Transverse colon (tissue), 4 donors: ENCODE measurements at regions not wholly inside any gene's neighbourhood (a gene's known extent, or its start where the extent isn't known, plus 50 kb on each side); places are given as distances from the start of the nearest gene placed in this dataset.
A peak's percentile ranks its signal among the peaks of the same experiment; 100 is the strongest.

Experiments
- DNase-seq: peaks from one replicate; pipeline ENCODE4 v3.0.0-alpha.2; 2019
- H3K27ac ChIP-seq, 4 donors: fragments of 200-600 bp; sonication (generic); 2 replicates each; pipeline ENCODE4 v1.5.1; 2016 to 2018; ENCODE audit warnings: inconsistent platforms in 4 of 4
- H3K27me3 ChIP-seq: fragments of 200-600 bp; sonication (generic); 2 replicates; pipeline ENCODE4 v1.5.1; 2017; ENCODE audit warnings: inconsistent platforms
- H3K36me3 ChIP-seq, 4 donors: fragments of 200-600 bp; sonication (generic); 2 replicates each; pipeline ENCODE4 v1.5.1; 2017 to 2019; ENCODE audit warnings: inconsistent platforms in 4 of 4
- H3K4me1 ChIP-seq, 4 donors: fragments of 200-600 bp; sonication (generic); 2 replicates each; pipeline ENCODE4 v1.5.1; 2017 to 2020; ENCODE audit warnings: inconsistent platforms in 4 of 4
- H3K4me3 ChIP-seq, 4 donors: fragments of 200-600 bp; sonication (generic); 1 replicate in 1 of 4; 2 replicates in 3 of 4; pipeline versions ENCODE4 v1.5.1 to v1.6.1; 2017 to 2019; ENCODE audit warnings: inconsistent platforms in 4 of 4
- H3K9me3 ChIP-seq, 2 donors: fragments of 200-600 bp; sonication (generic); 2 replicates each; pipeline ENCODE4 v1.5.1; 2017 to 2019; ENCODE audit warnings: inconsistent platforms in 2 of 2
- EP300 ChIP-seq: sonication (generic); formaldehyde crosslinking; IDR thresholded peaks from one replicate; pipeline ENCODE4 v1.6.1; 2017; ENCODE audit warnings: antibody characterized with exemption, low read depth
- POLR2A ChIP-seq: fragments of 450-650 bp; IDR thresholded peaks from one replicate; pipeline ENCODE4 v1.6.1; 2016; ENCODE audit warnings: antibody characterized with exemption, mild to moderate bottlenecking, moderate library complexity
- POLR2AphosphoS5 ChIP-seq, 3 donors: sonication (generic); formaldehyde crosslinking; IDR thresholded peaks; one replicate each; pipeline ENCODE4 v1.6.1; 2016; ENCODE audit warnings: antibody characterized with exemption in 3 of 3
- WGBS, 2 donors: methylation state at CpG; one replicate each; pipeline ENCODE4 v1.1.5; 2018; ENCODE audit warnings: low coverage in 1 of 2; 5-methylcytosine and 5-hydroxymethylcytosine counted together
- in situ Hi-C, 4 donors: fragments of 200-750 bp; cut with MboI; loops; one replicate each; pipeline versions ENCODE4 v1.15.0 to v1.15.1; 2017; ENCODE audit warnings: low sequenced_read_pairs in 3 of 4, low pct_ligation_motif_present in 1 of 4, low pct_unique_long_range_greater_than_20kb in 1 of 4
- intact Hi-C: fragments of 100-400 bp; cut with DNase I; formaldehyde crosslinking; loops from one replicate; pipeline ENCODE4 v1.15.1; 2023; ENCODE audit warnings: low total_unique reads
- TF ChIP-seq, protein P1 (sequence below), 5 experiments: fragments of 200-600 bp in 3 of 5; fragments of 450-650 bp in 2 of 5; sonication (generic) in 3 of 5; IDR thresholded peaks; 1 replicate in 2 of 5; 2 replicates in 3 of 5; pipeline ENCODE4 v1.5.1; 2016 to 2017; ENCODE audit warnings: antibody characterized with exemption in 5 of 5, inconsistent platforms in 3 of 5, mild to moderate bottlenecking in 2 of 5, moderate library complexity in 1 of 5

DNA sequence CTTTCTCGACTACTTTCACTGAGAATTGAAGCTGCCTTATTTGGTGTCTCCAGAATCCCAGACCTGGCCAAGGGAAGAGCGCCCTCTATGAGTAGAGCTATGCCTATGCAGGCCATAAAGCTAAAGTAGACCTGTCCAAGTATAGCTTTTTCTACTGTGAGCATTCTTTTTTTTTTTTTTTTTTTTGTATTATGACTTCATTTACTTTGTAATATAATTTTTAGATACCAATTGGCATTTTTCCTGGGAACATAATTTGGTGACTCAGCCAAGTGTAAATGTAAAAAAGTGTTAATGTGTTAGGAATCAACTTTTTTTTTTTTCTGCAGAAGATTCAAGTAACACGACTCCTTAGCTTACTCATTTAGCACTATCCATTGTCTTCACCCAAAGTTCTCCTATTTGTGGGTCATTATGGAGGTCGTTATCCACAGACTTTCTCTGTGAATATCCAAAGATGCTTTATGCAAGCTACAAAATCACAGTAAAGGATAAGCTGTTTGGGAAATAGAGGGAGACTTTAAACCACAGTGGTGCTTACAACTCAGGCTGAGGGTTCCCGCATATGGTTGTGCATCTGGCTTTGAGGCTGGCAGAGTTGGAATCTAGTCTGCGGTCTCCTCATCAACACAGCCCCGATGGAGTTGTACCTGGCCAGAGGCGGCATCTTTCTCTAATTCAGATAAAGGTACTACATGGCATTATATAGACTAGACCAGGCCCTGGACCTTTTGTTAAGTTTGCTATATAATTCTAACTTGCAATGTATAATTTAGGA is 1040.2 kb upstream of the SORCS1 start:
- no peaks in the 10 kb centered on the region for H3K27me3 ChIP-seq
- WGBS, 2 donors, result 48 to 59% methylated on average over 4 to 8 of the region's 8 CpGs
- H3K4me3 ChIP-seq, result no peak overlapping the region
- no peaks in the 10 kb centered on the region for H3K4me1 ChIP-seq
- H3K9me3 ChIP-seq, result no peaks in the 10 kb centered on the region
- DNase-seq, result peak; percentile 11
- no peak for TF ChIP-seq POLR2A
- TF ChIP-seq, protein P1, sequence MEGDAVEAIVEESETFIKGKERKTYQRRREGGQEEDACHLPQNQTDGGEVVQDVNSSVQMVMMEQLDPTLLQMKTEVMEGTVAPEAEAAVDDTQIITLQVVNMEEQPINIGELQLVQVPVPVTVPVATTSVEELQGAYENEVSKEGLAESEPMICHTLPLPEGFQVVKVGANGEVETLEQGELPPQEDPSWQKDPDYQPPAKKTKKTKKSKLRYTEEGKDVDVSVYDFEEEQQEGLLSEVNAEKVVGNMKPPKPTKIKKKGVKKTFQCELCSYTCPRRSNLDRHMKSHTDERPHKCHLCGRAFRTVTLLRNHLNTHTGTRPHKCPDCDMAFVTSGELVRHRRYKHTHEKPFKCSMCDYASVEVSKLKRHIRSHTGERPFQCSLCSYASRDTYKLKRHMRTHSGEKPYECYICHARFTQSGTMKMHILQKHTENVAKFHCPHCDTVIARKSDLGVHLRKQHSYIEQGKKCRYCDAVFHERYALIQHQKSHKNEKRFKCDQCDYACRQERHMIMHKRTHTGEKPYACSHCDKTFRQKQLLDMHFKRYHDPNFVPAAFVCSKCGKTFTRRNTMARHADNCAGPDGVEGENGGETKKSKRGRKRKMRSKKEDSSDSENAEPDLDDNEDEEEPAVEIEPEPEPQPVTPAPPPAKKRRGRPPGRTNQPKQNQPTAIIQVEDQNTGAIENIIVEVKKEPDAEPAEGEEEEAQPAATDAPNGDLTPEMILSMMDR (IDR thresholded peaks at IDR 0.05), result peak; percentile 52 to 66 (median 64)
- no peak for TF ChIP-seq EP300
- no peak for TF ChIP-seq POLR2AphosphoS5 (IDR thresholded peaks at IDR 0.05)
- intact Hi-C loops, result no loop called here
- no peak overlapping the region for H3K27ac ChIP-seq
- in situ Hi-C loops, result no loop called here
- no peaks in the 10 kb centered on the region for H3K36me3 ChIP-seq

DNA sequence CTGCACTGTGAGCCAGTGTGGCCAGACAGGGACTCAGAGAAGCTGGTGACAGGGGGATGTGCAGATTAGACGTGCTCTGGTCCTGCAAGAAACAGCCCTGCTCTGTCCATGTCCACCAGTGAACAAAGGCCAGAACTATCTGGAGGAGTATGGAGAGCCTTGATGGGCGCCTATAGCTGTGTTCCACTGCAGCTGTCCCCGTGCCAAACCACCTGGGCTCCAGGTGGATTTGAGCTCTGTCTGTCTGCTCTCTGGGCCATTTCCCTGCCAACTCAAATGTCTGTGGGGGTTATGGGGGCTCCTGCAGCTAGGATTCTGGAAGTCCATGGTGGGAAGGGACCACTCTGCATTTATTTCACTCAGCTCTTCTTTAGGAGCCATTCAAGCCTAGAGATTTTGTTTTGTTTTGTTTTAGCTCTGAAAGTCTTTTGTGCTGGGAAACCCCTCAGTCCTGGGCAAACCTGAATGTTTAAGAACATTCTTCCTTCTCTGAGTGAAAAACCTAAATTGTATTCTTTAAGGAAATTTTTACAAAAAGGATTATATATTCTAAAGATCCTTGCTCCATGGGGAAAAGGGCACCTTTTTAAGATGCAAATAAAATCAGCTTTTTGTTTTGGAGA is 1039.5 kb upstream of the SORCS1 start:
- Histone ChIP-seq H3K9me3 (no peaks in the 10 kb centered on the region), H3K4me1 (no peaks in the 10 kb centered on the region), H3K27me3 (no peaks in the 10 kb centered on the region), H3K36me3 (no peaks in the 10 kb centered on the region), H3K27ac (no peak overlapping the region), H3K4me3 (no peak overlapping the region)
- WGBS, 2 donors, result 76 to 83% methylated on average over 2 to 3 of the region's 3 CpGs
- TF ChIP-seq, protein P1 (IDR thresholded peaks at IDR 0.05), result no peak
- no peak for TF ChIP-seq EP300
- in situ Hi-C loops, result no loop called here
- intact Hi-C loops, result no loop called here
- DNase-seq, result no peak

DNA sequence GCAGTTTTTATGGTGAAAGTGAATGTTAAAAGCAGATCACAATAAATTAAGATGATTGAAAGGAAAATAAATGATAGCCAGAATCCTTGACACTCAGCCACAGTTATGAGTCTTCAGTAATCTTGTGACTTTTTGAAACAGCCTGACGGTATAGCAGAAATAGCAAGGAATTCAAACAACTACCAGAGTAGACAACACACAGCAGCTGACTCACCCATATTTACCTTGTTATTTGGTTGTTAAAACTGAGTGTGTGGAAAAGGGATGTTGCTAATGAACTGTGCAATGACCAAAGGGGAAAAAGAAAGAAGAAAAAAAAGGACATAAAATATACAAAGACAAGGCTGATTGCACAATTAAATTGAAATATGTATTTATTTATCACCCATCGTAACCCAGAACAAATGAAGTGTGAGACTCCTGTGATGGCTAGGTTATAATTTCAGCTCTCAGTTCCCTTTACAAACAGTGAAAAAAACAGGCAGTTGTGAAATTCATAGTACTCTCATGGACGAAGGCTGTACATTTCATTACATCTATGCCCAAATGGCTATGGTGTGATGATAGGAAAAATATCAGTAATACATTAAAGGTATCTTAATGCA is 1023.0 kb upstream of the SORCS1 start:
- intact Hi-C loops (no loop called here), in situ Hi-C loops (no loop called here)
- H3K36me3 ChIP-seq, result no peaks in the 10 kb centered on the region
- no peaks in the 10 kb centered on the region for H3K27me3 ChIP-seq
- WGBS, 2 donors, result 46 to 54% methylated on average over 3 of the region's 3 CpGs
- TF ChIP-seq POLR2A, result no peak
- TF ChIP-seq, protein P1 (IDR thresholded peaks at IDR 0.05), result no peak
- TF ChIP-seq EP300, result no peak
- TF ChIP-seq POLR2AphosphoS5 (IDR thresholded peaks at IDR 0.05), result no peak
- no peaks in the 10 kb centered on the region for H3K4me1 ChIP-seq
- no peak overlapping the region for H3K4me3 ChIP-seq
- H3K9me3 ChIP-seq, result peaks cover 0 to 6% of the 10 kb centered on the region in 2 donors
- no peak overlapping the region for H3K27ac ChIP-seq
- no peak for DNase-seq

DNA sequence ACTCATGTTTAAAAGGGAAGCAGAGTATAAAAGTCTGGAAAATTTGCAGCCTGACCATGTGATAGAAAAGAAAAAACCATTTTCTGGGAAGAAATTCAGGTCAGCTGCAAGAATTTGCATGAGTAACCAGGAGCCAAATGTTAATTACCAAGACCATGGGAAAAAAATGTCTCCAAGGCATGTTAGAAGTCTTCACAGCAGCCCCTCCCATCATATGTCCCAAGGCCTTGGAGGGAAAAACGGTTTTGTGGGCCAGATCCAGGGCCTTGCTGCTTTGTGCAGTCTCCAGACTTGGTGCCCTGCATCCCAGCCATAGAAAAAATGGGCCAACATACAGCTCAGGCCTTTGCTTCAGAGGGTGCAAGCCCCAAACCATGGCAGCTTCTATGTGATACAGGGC is 1019.6 kb upstream of the SORCS1 start:
- TF ChIP-seq EP300, result no peak
- TF ChIP-seq, protein P1 (IDR thresholded peaks at IDR 0.05), result no peak
- TF ChIP-seq POLR2AphosphoS5 (IDR thresholded peaks at IDR 0.05), result no peak
- no peak for TF ChIP-seq POLR2A
- intact Hi-C loops, result no loop called here
- Histone ChIP-seq H3K27me3 (no peaks in the 10 kb centered on the region), H3K4me3 (no peak overlapping the region), H3K9me3 (no peaks in the 10 kb centered on the region), H3K4me1 (no peaks in the 10 kb centered on the region), H3K27ac (no peak overlapping the region), H3K36me3 (no peaks in the 10 kb centered on the region)
- no peak for DNase-seq
- 43% methylated on average over 1 of the region's 1 CpG; no CpG with 5 or more reads in 1 of the 2 donors for WGBS, 2 donors
- in situ Hi-C loops, result no loop called here
